ENCODE measurements at regions not wholly inside any gene's neighbourhood (a gene's known extent, or its start where the extent isn't known, plus 50 kb on each side); places are given as distances from the start of the nearest gene placed in this dataset.

- peaks cover 18% of the 10 kb centered on the region for H3K9me3 Mint-ChIP-seq
- H3K27me3 Mint-ChIP-seq (ENCODE audit: insufficient read depth): no peaks in the 10 kb centered on the region
- DNase-seq (ENCODE audit: low spot score): no peak
- H3K27ac Mint-ChIP-seq: peak overlapping the region; percentile 30
- peak overlapping the region; percentile 3 for H3K4me3 Mint-ChIP-seq
- H3K4me1 Mint-ChIP-seq (ENCODE audit: low read depth): peaks cover 16% of the 10 kb centered on the region
- intact Hi-C loops (cut with micrococcal nuclease): loop anchor here (5.0 kb wide), 1 partner anchor 58 kb away; no protein-coding TSS in a partner anchor
- H3K36me3 Mint-ChIP-seq (ENCODE audit: low read depth): no peaks in the 10 kb centered on the region
Observed at GRCh38 chr1:98813738-98814309, 152.3 kb downstream of the SNX7 start.

- no peak overlapping the region for H3K4me3 Mint-ChIP-seq
- no peak overlapping the region for H3K27ac Mint-ChIP-seq
- H3K36me3 Mint-ChIP-seq (ENCODE audit: low read depth): no peaks in the 10 kb centered on the region
- H3K9me3 Mint-ChIP-seq: no peaks in the 10 kb centered on the region
- intact Hi-C loops (cut with micrococcal nuclease): no loop called here
- peaks cover 16% of the 10 kb centered on the region for H3K4me1 Mint-ChIP-seq (ENCODE audit: low read depth)
- H3K27me3 Mint-ChIP-seq (ENCODE audit: insufficient read depth): no peaks in the 10 kb centered on the region
- DNase-seq (ENCODE audit: low spot score): no peak
Observed at GRCh38 chr1:98817821-98818220, 156.3 kb downstream of the SNX7 start.

GRCh38 chr1:98821379-98821778, 159.9 kb downstream of the SNX7 start:
- no peaks in the 10 kb centered on the region for H3K4me1 Mint-ChIP-seq (ENCODE audit: low read depth)
- intact Hi-C loops (cut with micrococcal nuclease): no loop called here
- H3K27me3 Mint-ChIP-seq (ENCODE audit: insufficient read depth): no peaks in the 10 kb centered on the region
- no peak overlapping the region for H3K27ac Mint-ChIP-seq
- H3K36me3 Mint-ChIP-seq (ENCODE audit: low read depth): no peaks in the 10 kb centered on the region
- no peak for DNase-seq (ENCODE audit: low spot score)
- no peaks in the 10 kb centered on the region for H3K9me3 Mint-ChIP-seq
- no peak overlapping the region for H3K4me3 Mint-ChIP-seq

GRCh38 chr1:98824736-98825135, 163.2 kb downstream of the SNX7 start:
- H3K4me1 Mint-ChIP-seq (ENCODE audit: low read depth): no peaks in the 10 kb centered on the region
- H3K27me3 Mint-ChIP-seq (ENCODE audit: insufficient read depth): no peaks in the 10 kb centered on the region
- H3K9me3 Mint-ChIP-seq: no peaks in the 10 kb centered on the region
- intact Hi-C loops (cut with micrococcal nuclease): no loop called here
- H3K36me3 Mint-ChIP-seq (ENCODE audit: low read depth): no peaks in the 10 kb centered on the region
- H3K27ac Mint-ChIP-seq: no peak overlapping the region
- H3K4me3 Mint-ChIP-seq: no peak overlapping the region
- no peak for DNase-seq (ENCODE audit: low spot score)

GRCh38 chr1:98827041-98827440, 165.5 kb downstream of the SNX7 start:
- Mint-ChIP-seq H3K4me1 (ENCODE audit: low read depth) (no peaks in the 10 kb centered on the region), H3K36me3 (ENCODE audit: low read depth) (no peaks in the 10 kb centered on the region), H3K27me3 (ENCODE audit: insufficient read depth) (no peaks in the 10 kb centered on the region), H3K4me3 (no peak overlapping the region), H3K9me3 (no peaks in the 10 kb centered on the region), H3K27ac (no peak overlapping the region)
- no peak for DNase-seq (ENCODE audit: low spot score)
- intact Hi-C loops (cut with micrococcal nuclease): no loop called here

GRCh38 chr1:98839840-98840239, 164.8 kb downstream of the PLPPR5 start:
- no peak for DNase-seq (ENCODE audit: low spot score)
- Mint-ChIP-seq H3K36me3 (ENCODE audit: low read depth) (no peaks in the 10 kb centered on the region), H3K4me1 (ENCODE audit: low read depth) (no peaks in the 10 kb centered on the region), H3K27ac (no peak overlapping the region), H3K4me3 (no peak overlapping the region), H3K27me3 (ENCODE audit: insufficient read depth) (peaks cover under 1% of the 10 kb centered on the region), H3K9me3 (no peaks in the 10 kb centered on the region)
- intact Hi-C loops (cut with micrococcal nuclease): no loop called here
